ENCODE measurements at regions not wholly inside any gene's neighbourhood (a gene's known extent, or its start where the extent isn't known, plus 50 kb on each side); places are given as distances from the start of the nearest gene placed in this dataset.

GRCh38 chr7:17153536-17153935 is 144.9 kb upstream of the AHR start:
- TF ChIP-seq CTCF (IDR thresholded peaks at IDR 0.05 in 2 of 3, conservative IDR thresholded peaks at IDR 0.05 in 1 of 3; ENCODE audit: borderline replicate concordance in 1 of 3, insufficient read depth in 1 of 3, low read depth in 2 of 3, low read length in 2 of 3) (no peak), FOSL1 (IDR thresholded peaks at IDR 0.05; ENCODE audit: low read depth) (no peak), POLR2A (IDR thresholded peaks at IDR 0.05; ENCODE audit: borderline replicate concordance, extremely low read depth, insufficient read depth, insufficient read length) (no peak), JUND (IDR thresholded peaks at IDR 0.05) (no peak), RAD21 (IDR thresholded peaks at IDR 0.05; ENCODE audit: low read depth) (no peak), POLR2AphosphoS5 (IDR thresholded peaks at IDR 0.05; ENCODE audit: low read depth, low read length) (no peak), SIN3A (IDR thresholded peaks at IDR 0.05; ENCODE audit: low read depth) (no peak)

Measured in HCT116 (cell line).